ENCODE measurements at regions not wholly inside any gene's neighbourhood (a gene's known extent, or its start where the extent isn't known, plus 50 kb on each side); places are given as distances from the start of the nearest gene placed in this dataset.

- TF ChIP-seq, protein P1, sequence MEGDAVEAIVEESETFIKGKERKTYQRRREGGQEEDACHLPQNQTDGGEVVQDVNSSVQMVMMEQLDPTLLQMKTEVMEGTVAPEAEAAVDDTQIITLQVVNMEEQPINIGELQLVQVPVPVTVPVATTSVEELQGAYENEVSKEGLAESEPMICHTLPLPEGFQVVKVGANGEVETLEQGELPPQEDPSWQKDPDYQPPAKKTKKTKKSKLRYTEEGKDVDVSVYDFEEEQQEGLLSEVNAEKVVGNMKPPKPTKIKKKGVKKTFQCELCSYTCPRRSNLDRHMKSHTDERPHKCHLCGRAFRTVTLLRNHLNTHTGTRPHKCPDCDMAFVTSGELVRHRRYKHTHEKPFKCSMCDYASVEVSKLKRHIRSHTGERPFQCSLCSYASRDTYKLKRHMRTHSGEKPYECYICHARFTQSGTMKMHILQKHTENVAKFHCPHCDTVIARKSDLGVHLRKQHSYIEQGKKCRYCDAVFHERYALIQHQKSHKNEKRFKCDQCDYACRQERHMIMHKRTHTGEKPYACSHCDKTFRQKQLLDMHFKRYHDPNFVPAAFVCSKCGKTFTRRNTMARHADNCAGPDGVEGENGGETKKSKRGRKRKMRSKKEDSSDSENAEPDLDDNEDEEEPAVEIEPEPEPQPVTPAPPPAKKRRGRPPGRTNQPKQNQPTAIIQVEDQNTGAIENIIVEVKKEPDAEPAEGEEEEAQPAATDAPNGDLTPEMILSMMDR (IDR thresholded peaks at IDR 0.05; ENCODE audit: poor library complexity), result no peak
- no peak for TF ChIP-seq EZH2phosphoT487 (IDR thresholded peaks at IDR 0.05; ENCODE audit: low read depth, severe bottlenecking, unreplicated experiment)
Observed at GRCh38 chr5:89535411-89535810, 652.4 kb upstream of the MEF2C start.
